Thymus (tissue), 11 donors: ENCODE measurements at regions not wholly inside any gene's neighbourhood (a gene's known extent, or its start where the extent isn't known, plus 50 kb on each side); places are given as distances from the start of the nearest gene placed in this dataset.
A peak's percentile ranks its signal among the peaks of the same experiment; 100 is the strongest.
"Not testable (repeated sequence)": the region's sequence is repeated elsewhere in the genome, so short reads cannot be mapped to it uniquely, and the experiment has no call there.

Source experiments
- DNase-seq, 9 donors: peaks; one replicate each; pipeline ENCODE4 v3.0.0-alpha.2; 2013; ENCODE audit warnings: low spot score in 9 of 9, low read depth in 6 of 9, missing footprints in 1 of 9
- H3K27ac ChIP-seq, 2 donors: one replicate each; pipeline ENCODE4 v1.5.1; 2013; ENCODE audit warnings: control low read depth in 1 of 2, low read depth in 1 of 2, low read length in 1 of 2, mild to moderate bottlenecking in 1 of 2, moderate library complexity in 1 of 2
- H3K27me3 ChIP-seq, 2 donors: one replicate each; pipeline ENCODE4 v1.5.1; 2013; ENCODE audit warnings: low read length in 1 of 2; ENCODE audit not compliant: control insufficient read depth in 2 of 2, insufficient read depth in 1 of 2
- H3K36me3 ChIP-seq, 2 donors: one replicate each; pipeline ENCODE4 v1.5.1; 2013; ENCODE audit warnings: low read length in 1 of 2, mild to moderate bottlenecking in 1 of 2, moderate library complexity in 1 of 2; ENCODE audit not compliant: control insufficient read depth in 2 of 2, insufficient read depth in 2 of 2
- H3K4me1 ChIP-seq, 2 donors: one replicate each; pipeline ENCODE4 v1.5.1; 2013; ENCODE audit warnings: low read length in 2 of 2; ENCODE audit not compliant: control insufficient read depth in 2 of 2, insufficient read depth in 2 of 2
- H3K4me3 ChIP-seq, 2 donors: one replicate each; pipeline ENCODE4 v1.5.1; 2013; ENCODE audit warnings: low read length in 2 of 2, control low read depth in 1 of 2, mild to moderate bottlenecking in 1 of 2
- H3K9me3 ChIP-seq, 2 donors: one replicate each; pipeline ENCODE4 v1.5.1; 2013; ENCODE audit warnings: low read length in 1 of 2, mild to moderate bottlenecking in 1 of 2; ENCODE audit not compliant: control insufficient read depth in 2 of 2, insufficient read depth in 1 of 2
- WGBS: extraction: QIAGEN DNeasy Blood & Tissue Kit; methylation state at CpG from one replicate; pipeline ENCODE4 v1.1.7; 2013; 5-methylcytosine and 5-hydroxymethylcytosine counted together
- donor health status: healthy.

GRCh38 chr16:34085038-34085437, 625.6 kb downstream of the TP53TG3F start:
- H3K27ac ChIP-seq, H3K27me3 ChIP-seq, H3K36me3 ChIP-seq, H3K9me3 ChIP-seq, DNase-seq, H3K4me3 ChIP-seq, H3K4me1 ChIP-seq: not testable (repeated sequence)
- 73% methylated on average over 5 of the region's 5 CpGs for WGBS

DNA sequence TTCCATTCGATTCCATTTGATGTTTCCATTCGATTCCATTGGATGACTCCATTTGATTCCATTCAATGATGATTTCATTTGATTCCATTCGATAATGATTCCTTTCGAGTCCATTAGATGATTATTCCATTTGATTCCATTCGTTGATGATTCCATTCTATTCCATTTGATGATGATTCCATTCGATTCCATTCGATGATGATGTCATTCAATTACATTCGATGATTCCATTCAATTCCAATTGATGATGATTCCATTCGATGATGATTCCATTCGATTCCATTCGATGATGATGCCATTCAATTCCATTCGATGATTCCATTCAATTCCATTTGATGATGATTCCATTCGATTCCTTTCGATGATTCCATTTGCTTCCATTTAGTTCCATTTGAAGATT, 635.6 kb downstream of the TP53TG3F start:
- not testable (repeated sequence) for DNase-seq, H3K4me1 ChIP-seq, H3K4me3 ChIP-seq, H3K9me3 ChIP-seq, H3K36me3 ChIP-seq, H3K27ac ChIP-seq, H3K27me3 ChIP-seq
- 91% methylated on average over 14 of the region's 14 CpGs for WGBS

DNA sequence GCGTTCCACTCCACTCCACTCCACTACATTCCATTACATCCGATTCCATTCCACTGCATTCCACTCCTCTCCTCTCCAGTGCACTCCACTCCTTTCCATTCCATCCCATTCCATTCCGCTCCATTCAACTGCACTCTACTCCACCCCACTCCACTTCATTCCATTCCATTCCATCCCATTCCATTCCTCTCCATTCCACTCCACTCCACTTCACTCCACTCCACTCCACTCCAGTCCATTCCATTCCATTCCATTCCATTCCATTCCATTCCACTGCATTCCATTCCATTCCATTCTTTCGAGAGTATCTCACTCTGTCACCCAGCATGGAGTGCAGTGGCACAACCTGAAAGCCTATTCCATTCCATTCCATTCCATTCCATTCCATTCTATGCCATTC, 637.5 kb downstream of the TP53TG3F start:
- not testable (repeated sequence) for H3K9me3 ChIP-seq, H3K36me3 ChIP-seq, H3K4me3 ChIP-seq, DNase-seq, H3K27me3 ChIP-seq, H3K4me1 ChIP-seq, H3K27ac ChIP-seq
- 83% methylated on average over 4 of the region's 4 CpGs for WGBS

GRCh38 chr16:34097326-34097725, 637.9 kb downstream of the TP53TG3F start:
- not testable (repeated sequence) for H3K9me3 ChIP-seq, H3K36me3 ChIP-seq, H3K27me3 ChIP-seq, H3K27ac ChIP-seq, H3K4me1 ChIP-seq, H3K4me3 ChIP-seq
- WGBS, result 85% methylated on average over 3 of the region's 3 CpGs
- peak in 1 of 9 donors; percentile 18 for DNase-seq

DNA sequence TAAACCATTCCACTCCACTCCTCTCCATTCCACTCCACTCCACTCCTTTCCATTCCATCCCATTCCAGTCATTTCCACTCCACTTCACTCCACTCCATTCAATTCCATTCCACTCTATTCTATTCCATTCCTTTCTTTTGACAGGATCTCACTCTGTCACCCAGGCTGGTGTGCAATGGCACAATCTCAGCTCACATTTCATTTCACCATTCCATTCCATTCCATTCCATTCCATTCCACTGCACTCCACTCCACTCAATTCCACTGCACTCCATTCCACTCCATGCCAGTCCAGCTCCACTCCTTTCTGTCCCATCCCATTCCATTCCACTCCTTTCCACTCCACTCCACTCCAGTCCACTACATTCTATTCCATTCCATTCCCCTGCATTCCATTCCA, 638.6 kb downstream of the TP53TG3F start:
- not testable (repeated sequence) for H3K27ac ChIP-seq, H3K27me3 ChIP-seq, H3K4me3 ChIP-seq, H3K9me3 ChIP-seq, H3K36me3 ChIP-seq, H3K4me1 ChIP-seq, DNase-seq

- not testable (repeated sequence) for H3K9me3 ChIP-seq, H3K4me3 ChIP-seq, H3K27ac ChIP-seq, H3K4me1 ChIP-seq, H3K36me3 ChIP-seq, DNase-seq, H3K27me3 ChIP-seq
- WGBS, result 58% methylated on average over 2 of the region's 2 CpGs
These were observed 639.6 kb downstream of the TP53TG3F start for GRCh38 chr16:34099028-34099427.
